ENCODE measurements at regions not wholly inside any gene's neighbourhood (a gene's known extent, or its start where the extent isn't known, plus 50 kb on each side); places are given as distances from the start of the nearest gene placed in this dataset.

DNA sequence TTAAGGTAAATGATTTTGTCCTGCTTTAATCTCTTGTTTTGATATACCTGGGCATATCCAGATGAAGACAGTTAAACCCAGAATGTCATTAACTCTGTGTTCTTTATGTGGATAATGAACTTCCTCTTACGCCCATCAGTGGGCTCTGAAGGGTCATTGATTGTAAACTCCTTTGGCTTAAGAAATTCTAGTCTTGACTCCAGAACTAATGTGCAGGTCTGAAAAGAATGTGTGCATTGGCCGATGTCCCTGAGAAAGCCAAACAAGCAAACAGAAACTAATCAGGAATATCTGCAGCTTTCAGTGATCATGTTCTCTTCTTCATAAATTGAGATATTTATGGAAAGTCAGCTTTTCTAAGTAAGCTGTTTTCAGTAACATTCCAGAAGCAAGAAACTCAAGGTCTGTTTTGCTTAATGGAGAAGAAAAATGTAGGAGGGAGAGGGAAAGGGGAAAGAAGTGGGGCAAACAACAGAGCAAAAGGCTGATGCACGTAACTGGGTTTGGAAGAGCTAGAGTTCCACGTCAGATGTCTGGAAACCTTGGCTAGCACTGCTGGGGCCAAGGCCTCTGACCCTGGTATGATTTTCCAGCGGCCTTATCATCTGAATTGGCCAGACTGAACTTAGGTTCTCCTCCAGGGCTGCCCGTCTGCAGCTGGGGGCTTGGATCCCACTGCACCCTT is 61.3 kb upstream of the FHL2 start:
- TF ChIP-seq, protein P1, sequence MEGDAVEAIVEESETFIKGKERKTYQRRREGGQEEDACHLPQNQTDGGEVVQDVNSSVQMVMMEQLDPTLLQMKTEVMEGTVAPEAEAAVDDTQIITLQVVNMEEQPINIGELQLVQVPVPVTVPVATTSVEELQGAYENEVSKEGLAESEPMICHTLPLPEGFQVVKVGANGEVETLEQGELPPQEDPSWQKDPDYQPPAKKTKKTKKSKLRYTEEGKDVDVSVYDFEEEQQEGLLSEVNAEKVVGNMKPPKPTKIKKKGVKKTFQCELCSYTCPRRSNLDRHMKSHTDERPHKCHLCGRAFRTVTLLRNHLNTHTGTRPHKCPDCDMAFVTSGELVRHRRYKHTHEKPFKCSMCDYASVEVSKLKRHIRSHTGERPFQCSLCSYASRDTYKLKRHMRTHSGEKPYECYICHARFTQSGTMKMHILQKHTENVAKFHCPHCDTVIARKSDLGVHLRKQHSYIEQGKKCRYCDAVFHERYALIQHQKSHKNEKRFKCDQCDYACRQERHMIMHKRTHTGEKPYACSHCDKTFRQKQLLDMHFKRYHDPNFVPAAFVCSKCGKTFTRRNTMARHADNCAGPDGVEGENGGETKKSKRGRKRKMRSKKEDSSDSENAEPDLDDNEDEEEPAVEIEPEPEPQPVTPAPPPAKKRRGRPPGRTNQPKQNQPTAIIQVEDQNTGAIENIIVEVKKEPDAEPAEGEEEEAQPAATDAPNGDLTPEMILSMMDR (conservative IDR thresholded peaks at IDR 0.05; ENCODE audit: low read depth, low read length), result no peak
- H3K4me3 ChIP-seq (ENCODE audit: low read depth, low read length), result no peak overlapping the region
- DNase-seq (ENCODE audit: low read depth), result no peak

DNA sequence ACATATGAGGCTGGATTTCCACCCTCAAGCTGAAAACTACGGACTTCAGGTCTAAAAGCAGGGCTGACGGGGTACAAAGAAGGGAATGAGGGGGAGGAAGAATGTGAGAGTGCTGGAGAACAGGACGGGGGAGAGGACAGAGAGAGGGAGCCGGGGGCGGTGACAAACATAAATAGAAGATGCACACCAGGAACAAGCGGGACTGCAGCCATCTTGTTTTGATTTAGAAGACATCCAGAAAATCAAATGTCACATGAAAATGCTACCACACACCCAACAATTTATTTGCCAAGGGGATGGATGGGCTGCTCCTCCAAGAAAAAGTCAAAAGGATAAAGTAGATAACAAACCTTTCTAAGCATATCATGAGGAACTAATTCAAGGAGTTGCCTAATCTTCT is 59.2 kb upstream of the FHL2 start:
- TF ChIP-seq, protein P1 (conservative IDR thresholded peaks at IDR 0.05; ENCODE audit: low read depth, low read length), result no peak
- H3K4me3 ChIP-seq (ENCODE audit: low read depth, low read length), result no peak overlapping the region

DNA sequence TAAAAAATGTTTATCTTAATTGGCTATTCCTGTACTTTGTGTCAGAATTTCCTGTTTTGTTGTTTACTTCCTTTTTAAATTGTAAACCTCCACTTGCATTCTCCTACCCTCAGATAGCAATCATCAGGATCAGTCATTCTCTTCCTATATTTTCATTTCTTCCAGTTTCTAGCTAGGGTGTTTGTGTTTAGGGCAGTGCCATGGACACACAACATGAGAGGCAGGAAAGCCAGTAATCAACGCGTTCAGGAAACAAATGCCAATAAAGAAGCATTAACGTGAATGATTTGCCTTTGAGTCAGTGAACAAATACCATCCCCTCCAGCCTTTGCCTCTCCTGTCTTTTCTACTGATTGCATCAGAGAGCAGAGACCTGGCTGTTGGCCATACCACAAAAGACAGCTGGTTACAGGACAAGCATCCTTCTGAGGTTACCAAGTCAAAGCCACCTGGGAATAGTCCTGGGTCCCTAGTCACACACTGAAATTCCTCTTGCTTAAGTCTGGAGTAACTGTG is 56.7 kb upstream of the FHL2 start:
- TF ChIP-seq, protein P1 (conservative IDR thresholded peaks at IDR 0.05; ENCODE audit: low read depth, low read length), result no peak
- no peak overlapping the region for H3K4me3 ChIP-seq (ENCODE audit: low read depth, low read length)
- peak; percentile 99 for DNase-seq (ENCODE audit: low read depth)

More for the DNA sequence above, 59.2 kb upstream of the FHL2 start:
- DNase-seq (ENCODE audit: low read depth), result no peak

DNA sequence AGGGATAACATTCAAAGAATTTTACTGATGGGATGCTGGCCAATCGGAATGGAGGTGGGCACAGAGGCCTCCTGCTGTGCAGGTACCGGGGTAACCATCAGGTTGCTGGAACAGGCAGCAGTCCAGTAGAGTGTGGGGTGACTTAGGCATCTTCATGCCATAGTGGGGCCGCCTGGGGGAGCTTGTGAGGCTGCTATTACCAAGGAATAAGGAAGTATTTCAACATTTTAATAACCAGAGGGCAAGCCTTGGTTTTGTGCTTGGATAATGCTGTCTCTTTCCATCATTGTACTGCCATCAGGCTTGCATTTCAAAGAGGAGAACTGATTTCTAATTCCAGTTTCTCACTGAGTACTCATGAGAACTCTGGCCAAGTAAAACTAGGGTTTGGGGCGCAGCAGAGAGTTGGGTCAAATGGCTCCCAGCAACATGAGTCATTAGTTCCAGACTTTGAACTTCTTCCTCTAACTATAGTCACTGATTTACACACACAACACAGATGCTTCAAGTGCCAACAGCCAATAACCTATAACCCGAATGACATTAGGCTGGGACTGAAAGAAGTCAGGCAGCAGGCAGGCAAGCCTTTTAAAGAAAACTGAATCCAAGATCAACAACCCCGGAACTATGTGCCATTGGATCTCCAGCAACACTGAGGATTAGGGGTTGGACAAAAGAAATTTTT is 56.1 kb upstream of the FHL2 start:
- DNase-seq (ENCODE audit: low read depth), result peak; percentile 96
- TF ChIP-seq, protein P1 (conservative IDR thresholded peaks at IDR 0.05; ENCODE audit: low read depth, low read length), result peak; percentile 73
- no peak overlapping the region for H3K4me3 ChIP-seq (ENCODE audit: low read depth, low read length)

DNA sequence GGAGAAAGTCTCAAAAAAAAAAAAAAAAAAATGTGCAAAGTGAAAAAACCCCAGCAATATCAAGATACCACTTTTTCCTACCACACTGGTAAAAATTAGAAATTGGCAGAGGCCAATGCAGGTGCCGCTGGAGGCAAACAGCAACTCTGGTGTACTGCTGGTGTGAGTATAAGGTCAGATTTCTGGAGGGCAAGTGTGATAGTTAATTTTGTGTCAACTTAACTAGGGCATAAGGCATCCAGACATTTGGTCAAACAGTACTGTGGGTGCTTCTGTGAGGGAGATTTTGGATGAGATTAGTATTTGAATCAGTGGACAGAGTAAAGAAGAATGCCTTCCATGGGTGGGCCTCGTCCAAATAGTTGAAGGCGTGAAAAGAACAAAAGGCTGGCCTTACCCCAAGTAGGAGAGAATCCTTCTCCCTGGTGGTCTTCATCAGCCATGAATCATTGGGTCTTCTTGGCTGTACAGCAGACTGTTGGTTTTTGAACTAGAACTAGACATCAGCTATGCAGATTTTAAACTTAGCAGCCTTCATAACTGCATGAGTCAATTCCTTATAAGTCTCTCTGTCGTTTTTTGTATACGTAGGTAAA is 52.8 kb upstream of the FHL2 start:
- no peak for DNase-seq (ENCODE audit: low read depth)
- no peak overlapping the region for H3K4me3 ChIP-seq (ENCODE audit: low read depth, low read length)

DNA sequence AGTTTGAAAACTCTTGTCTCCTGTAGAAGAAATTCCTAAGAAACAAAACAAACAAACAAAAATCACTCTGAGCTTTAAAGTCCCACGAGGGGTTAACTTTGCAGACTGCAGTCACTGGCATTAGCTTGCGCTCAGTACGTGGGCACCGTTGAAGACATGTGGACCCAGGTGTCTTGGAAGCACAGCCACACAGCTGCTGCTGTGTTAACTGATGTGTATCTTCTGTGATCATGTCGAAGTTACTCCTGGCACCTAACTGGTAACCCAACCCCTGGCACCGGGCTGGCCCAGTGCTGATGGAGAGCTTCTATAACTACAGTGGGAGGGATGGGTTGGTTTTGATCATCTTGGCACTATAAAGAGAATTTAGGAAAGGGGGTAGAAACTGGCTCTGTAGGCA is 51.6 kb upstream of the FHL2 start:
- DNase-seq (ENCODE audit: low read depth), result no peak
- TF ChIP-seq, protein P1 (conservative IDR thresholded peaks at IDR 0.05; ENCODE audit: low read depth, low read length), result no peak

More for the DNA sequence above, 52.8 kb upstream of the FHL2 start:
- TF ChIP-seq, protein P1 (conservative IDR thresholded peaks at IDR 0.05; ENCODE audit: low read depth, low read length), result no peak

More for the DNA sequence above, 51.6 kb upstream of the FHL2 start:
- H3K4me3 ChIP-seq (ENCODE audit: low read depth, low read length), result no peak overlapping the region
